OCI-LY7 (cell line): ENCODE measurements at regions not wholly inside any gene's neighbourhood (a gene's known extent, or its start where the extent isn't known, plus 50 kb on each side); places are given as distances from the start of the nearest gene placed in this dataset.

ENCODE experiments used
- BruUV-seq: library from RNA; stranded (reverse); fragments of 400-500 nt; replicated peaks from 2 replicates; lab custom pipeline; 2021; lab: Mats Ljungman, UMichigan
- CTCF ChIA-PET: fragments of 300-600 bp; sonication (Branson Sonifier 250); formaldehyde crosslinking; loops from one replicate; lab custom pipeline; 2022; ENCODE audit warnings: antibody characterized with exemption; ENCODE audit not compliant: unreplicated experiment; lab: Charles Lee
- POLR2A ChIA-PET: fragments of 300-600 bp; sonication (Branson Sonifier 250); formaldehyde crosslinking; loops from one replicate; lab custom pipeline; 2022; ENCODE audit warnings: antibody characterized with exemption; lab: Charles Lee
- DNase-seq: peaks from one replicate; pipeline ENCODE4 v3.0.0-alpha.2; 2015; ENCODE audit warnings: low spot score
- H2AFZ ChIP-seq: fragments of 200-600 bp; sonication (generic), shearing (Covaris generic); 2 replicates; pipeline ENCODE4 v1.6.1; 2014; ENCODE audit warnings: mild to moderate bottlenecking, antibody characterized with exemption, low read length, moderate library complexity
- H3K27ac ChIP-seq: fragments of 200-600 bp; sonication (generic); 2 replicates; pipeline ENCODE4 v1.5.1; 2014; ENCODE audit warnings: mixed run types, low read depth, mild to moderate bottlenecking, moderate library complexity, low read length, inconsistent platforms; ENCODE audit not compliant: poor library complexity, severe bottlenecking
- H3K36me3 ChIP-seq: fragments of 200-600 bp; sonication (generic); 2 replicates; pipeline ENCODE4 v1.6.1; 2014; ENCODE audit warnings: mild to moderate bottlenecking, antibody characterized with exemption, low read length, moderate library complexity, mixed read lengths; ENCODE audit not compliant: insufficient read depth
- H3K4me1 ChIP-seq: fragments of 200-600 bp; sonication (generic); 2 replicates; pipeline ENCODE4 v1.5.1; 2014; ENCODE audit warnings: mild to moderate bottlenecking, low read length; ENCODE audit not compliant: insufficient read depth, poor library complexity, severe bottlenecking
- H3K4me2 ChIP-seq: fragments of 200-600 bp; sonication (generic); 2 replicates; pipeline ENCODE4 v1.6.1; 2014; ENCODE audit warnings: mild to moderate bottlenecking, low read length
- H3K4me3 ChIP-seq: fragments of 200-600 bp; sonication (generic); 2 replicates; pipeline ENCODE4 v1.5.1; 2014; ENCODE audit warnings: mild to moderate bottlenecking, low read depth, low read length; ENCODE audit not compliant: poor library complexity, severe bottlenecking
- H3K79me2 ChIP-seq: fragments of 200-600 bp; sonication (generic); 2 replicates; pipeline ENCODE4 v1.6.1; 2016; ENCODE audit warnings: low read depth, mild to moderate bottlenecking, low read length, moderate library complexity, mixed read lengths; ENCODE audit not compliant: insufficient read depth
- H3K9me2 ChIP-seq: fragments of 200-600 bp; sonication (generic); 2 replicates; pipeline ENCODE4 v1.6.1; 2016; ENCODE audit warnings: mild to moderate bottlenecking, low read length, mixed read lengths; ENCODE audit not compliant: insufficient read depth
- H3K9me3 ChIP-seq: fragments of 200-600 bp; sonication (generic); 2 replicates; pipeline ENCODE4 v1.6.1; 2014; ENCODE audit warnings: mild to moderate bottlenecking, mixed run types, low read length, mixed read lengths
- H4K20me1 ChIP-seq: fragments of 200-600 bp; sonication (generic); 2 replicates; pipeline ENCODE4 v1.6.1; 2014; ENCODE audit warnings: mild to moderate bottlenecking, antibody characterized with exemption, low read length, moderate library complexity, mixed read lengths; ENCODE audit not compliant: insufficient read depth
- CTCF ChIP-seq: fragments of 200-600 bp; sonication (generic); conservative IDR thresholded peaks from 2 replicates; pipeline ENCODE4 v1.5.1; 2014; ENCODE audit warnings: mild to moderate bottlenecking, antibody characterized with exemption, low read length, moderate library complexity, mixed read lengths
- EZH2phosphoT487 ChIP-seq: fragments of 200-600 bp; sonication (generic); IDR thresholded peaks from 2 replicates; pipeline ENCODE4 v1.6.1; 2018; ENCODE audit warnings: low read depth, borderline replicate concordance, mild to moderate bottlenecking, mixed run types, antibody characterized with exemption, low read length, moderate library complexity, mixed read lengths
- intact Hi-C: fragments of 100-400 bp; cut with micrococcal nuclease; formaldehyde crosslinking; loops from one replicate; pipeline ENCODE4 v1.10.0; 2022; ENCODE audit not compliant: unreplicated experiment

- intact Hi-C loops, result no loop called here
- H3K9me3 ChIP-seq, result no peaks in the 10 kb centered on the region
- BruUV-seq, result no TSS peak
- H3K4me1 ChIP-seq, result no peaks in the 10 kb centered on the region
- ChIA-PET POLR2A (no interaction called here), CTCF (no interaction called here)
- no peak overlapping the region for H2AFZ ChIP-seq
- no peaks in the 10 kb centered on the region for H4K20me1 ChIP-seq
- TF ChIP-seq EZH2phosphoT487, result no peak
- TF ChIP-seq CTCF, result no peak
- H3K4me2 ChIP-seq, result no peak overlapping the region
- H3K9me2 ChIP-seq, result no peaks in the 10 kb centered on the region; the same call in 1 of the 2 replicates
- H3K79me2 ChIP-seq, result no peaks in the 10 kb centered on the region
- no peaks in the 10 kb centered on the region for H3K36me3 ChIP-seq
- no peak for DNase-seq
- H3K27ac ChIP-seq, result no peak overlapping the region
- H3K4me3 ChIP-seq, result no peak overlapping the region
Measured at GRCh38 chr1:67965995-67966665, 84.3 kb downstream of the DIRAS3 start.

DNA sequence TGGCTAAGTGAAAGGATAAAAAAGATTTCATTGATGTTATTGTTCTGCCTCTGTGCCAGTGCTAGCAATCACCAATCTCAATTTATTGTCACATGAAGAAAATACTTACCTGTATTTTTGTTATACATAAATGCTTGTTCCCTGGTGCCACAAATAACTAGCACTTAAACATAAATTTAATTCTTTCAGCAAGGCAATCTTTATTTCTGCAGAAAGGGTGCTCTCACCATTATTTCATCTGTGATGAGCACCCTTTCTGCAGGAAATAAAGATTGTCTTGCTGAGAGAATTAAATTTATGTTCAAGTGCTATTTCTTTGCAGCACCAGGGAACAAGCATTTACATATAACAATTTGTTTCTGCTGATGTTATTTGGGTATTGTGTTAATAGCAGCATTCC, 87.2 kb downstream of the DIRAS3 start:
- ChIA-PET POLR2A (interaction anchor here (0.6 kb wide), 1 partner anchor 277 kb away, joined by 3 read pairs; no protein-coding TSS in a partner anchor), CTCF (no interaction called here)
- no peaks in the 10 kb centered on the region for H3K36me3 ChIP-seq
- no peaks in the 10 kb centered on the region for H4K20me1 ChIP-seq
- TF ChIP-seq EZH2phosphoT487 (no peak), CTCF (no peak)
- no TSS peak for BruUV-seq
- no peak overlapping the region for H3K27ac ChIP-seq
- H3K79me2 ChIP-seq, result no peaks in the 10 kb centered on the region
- H3K4me3 ChIP-seq, result no peak overlapping the region
- H3K9me3 ChIP-seq, result no peaks in the 10 kb centered on the region
- no peak overlapping the region for H2AFZ ChIP-seq
- no peak overlapping the region for H3K4me2 ChIP-seq
- H3K9me2 ChIP-seq, result no peaks in the 10 kb centered on the region; the same call in 1 of the 2 replicates
- intact Hi-C loops, result no loop called here
- no peaks in the 10 kb centered on the region for H3K4me1 ChIP-seq
- no peak for DNase-seq

- POLR2A ChIA-PET, result no interaction called here
- intact Hi-C loops, result no loop called here
- H3K4me3 ChIP-seq, result no peak overlapping the region
- H2AFZ ChIP-seq, result no peak overlapping the region
- H3K4me1 ChIP-seq, result no peaks in the 10 kb centered on the region
- H3K36me3 ChIP-seq, result no peaks in the 10 kb centered on the region
- H3K27ac ChIP-seq, result no peak overlapping the region
- BruUV-seq, result no TSS peak
- no peaks in the 10 kb centered on the region for H4K20me1 ChIP-seq
- no peak overlapping the region for H3K4me2 ChIP-seq
- no peaks in the 10 kb centered on the region for H3K9me3 ChIP-seq
- no peaks in the 10 kb centered on the region for H3K79me2 ChIP-seq
- H3K9me2 ChIP-seq, result no peaks in the 10 kb centered on the region; the same call in 1 of the 2 replicates
- TF ChIP-seq CTCF, result no peak
- TF ChIP-seq EZH2phosphoT487, result no peak
- no peak for DNase-seq
- CTCF ChIA-PET, result no interaction called here
Measured at GRCh38 chr1:67960766-67961165, 89.7 kb downstream of the DIRAS3 start.
